PC-9 (cell line): ENCODE measurements at regions not wholly inside any gene's neighbourhood (a gene's known extent, or its start where the extent isn't known, plus 50 kb on each side); places are given as distances from the start of the nearest gene placed in this dataset.

Experiments
- BruUV-seq: library from RNA; stranded (reverse); fragments of 400-500 nt; replicated peaks from 2 replicates; lab custom pipeline; 2021; lab: Mats Ljungman, UMichigan
- CTCF ChIA-PET: fragments of 300-600 bp; sonication (Branson Sonifier 250); formaldehyde crosslinking; loops from one replicate; lab custom pipeline; 2022; ENCODE audit warnings: antibody characterized with exemption; lab: Charles Lee
- POLR2A ChIA-PET: fragments of 300-600 bp; sonication (Branson Sonifier 250); formaldehyde crosslinking; loops from one replicate; lab custom pipeline; 2022; ENCODE audit warnings: antibody characterized with exemption; ENCODE audit not compliant: unreplicated experiment; lab: Charles Lee
- DNase-seq, 2 experiments: peaks; one replicate each; pipeline versions ENCODE4 v3.0.0 to v3.0.0-alpha.2; 2015 to 2022; ENCODE audit warnings: mixed read lengths in 1 of 2
- H2AFZ ChIP-seq: fragments of 200-600 bp; sonication (generic); 2 replicates; pipeline ENCODE4 v1.8.1; 2017; ENCODE audit warnings: antibody characterized with exemption
- H3F3A ChIP-seq: fragments of 200-600 bp; sonication (generic); 2 replicates; pipeline ENCODE4 v1.8.1; 2017; ENCODE audit warnings: antibody characterized with exemption, mild to moderate bottlenecking, low read depth; ENCODE audit not compliant: insufficient read depth
- H3K27ac ChIP-seq: fragments of 200-600 bp; sonication (generic); 2 replicates; pipeline ENCODE4 v1.6.1; 2016; ENCODE audit warnings: mixed run types
- H3K27me3 ChIP-seq: fragments of 200-600 bp; sonication (generic); 2 replicates; pipeline ENCODE4 v1.6.1; 2016; ENCODE audit warnings: low read depth, mixed run types; ENCODE audit not compliant: insufficient read depth
- H3K36me3 ChIP-seq: fragments of 200-600 bp; sonication (generic); 2 replicates; pipeline ENCODE4 v1.6.1; 2016; ENCODE audit warnings: low read depth, mixed run types
- H3K4me1 ChIP-seq: fragments of 200-600 bp; sonication (generic); replicated peaks from 2 replicates; pipeline ENCODE4 v1.6.1; 2016; ENCODE audit warnings: mixed run types; ENCODE audit not compliant: insufficient read depth
- H3K4me2 ChIP-seq: fragments of 200-600 bp; sonication (generic); 2 replicates; pipeline ENCODE4 v1.6.1; 2017; ENCODE audit warnings: mixed run types
- H3K4me3 ChIP-seq: fragments of 200-600 bp; sonication (generic); 2 replicates; pipeline ENCODE4 v1.6.1; 2016; ENCODE audit warnings: mixed run types
- H3K79me2 ChIP-seq: fragments of 200-600 bp; sonication (generic); 2 replicates; pipeline ENCODE4 v1.6.1; 2017; ENCODE audit warnings: low read depth, mixed run types
- H3K9me2 ChIP-seq: fragments of 200-600 bp; sonication (generic); 2 replicates; pipeline ENCODE4 v1.8.1; 2017; ENCODE audit warnings: mild to moderate bottlenecking; ENCODE audit not compliant: insufficient read depth
- H3K9me3 ChIP-seq: fragments of 200-600 bp; sonication (generic); 2 replicates; pipeline ENCODE4 v1.8.1; 2016; ENCODE audit warnings: low read depth; ENCODE audit not compliant: insufficient read depth
- H4K20me1 ChIP-seq: fragments of 200-600 bp; sonication (generic); 2 replicates; pipeline ENCODE4 v1.8.1; 2017; ENCODE audit not compliant: insufficient read depth
- CTCF ChIP-seq: fragments of 200-600 bp; sonication (generic); conservative IDR thresholded peaks from 2 replicates; pipeline ENCODE4 v1.6.1; 2017; ENCODE audit warnings: mixed run types, antibody characterized with exemption, mild to moderate bottlenecking, moderate library complexity
- EZH2 ChIP-seq: fragments of 200-600 bp; sonication (generic); IDR thresholded peaks from 2 replicates; pipeline ENCODE4 v1.8.0; 2017; ENCODE audit warnings: antibody characterized with exemption, low read depth
- intact Hi-C: fragments of 100-400 bp; cut with micrococcal nuclease; formaldehyde crosslinking; loops from one replicate; pipeline ENCODE4 v1.10.0; 2022; ENCODE audit not compliant: unreplicated experiment

- DNase-seq, result peak in 1 of 2 experiments; percentile 32
- Histone ChIP-seq H3K4me2 (no peak overlapping the region), H3K4me3 (no peak overlapping the region), H3K9me2 (no peaks in the 10 kb centered on the region), H3K9me3 (no peaks in the 10 kb centered on the region; the same call in 1 of the 2 replicates), H3K27ac (no peak overlapping the region), H3K4me1 (no peaks in the 10 kb centered on the region), H3K27me3 (no peaks in the 10 kb centered on the region), H3F3A (no peaks in the 10 kb centered on the region), H3K36me3 (no peaks in the 10 kb centered on the region), H4K20me1 (no peaks in the 10 kb centered on the region), H2AFZ (no peak overlapping the region), H3K79me2 (no peaks in the 10 kb centered on the region)
- ChIA-PET POLR2A (no interaction called here), CTCF (no interaction called here)
- no TSS peak for BruUV-seq
- intact Hi-C loops, result no loop called here
- TF ChIP-seq EZH2 (no peak), CTCF (no peak)
These were observed 292.3 kb downstream of the SMARCA2 start for GRCh38 chr9:2307480-2307879.

DNA sequence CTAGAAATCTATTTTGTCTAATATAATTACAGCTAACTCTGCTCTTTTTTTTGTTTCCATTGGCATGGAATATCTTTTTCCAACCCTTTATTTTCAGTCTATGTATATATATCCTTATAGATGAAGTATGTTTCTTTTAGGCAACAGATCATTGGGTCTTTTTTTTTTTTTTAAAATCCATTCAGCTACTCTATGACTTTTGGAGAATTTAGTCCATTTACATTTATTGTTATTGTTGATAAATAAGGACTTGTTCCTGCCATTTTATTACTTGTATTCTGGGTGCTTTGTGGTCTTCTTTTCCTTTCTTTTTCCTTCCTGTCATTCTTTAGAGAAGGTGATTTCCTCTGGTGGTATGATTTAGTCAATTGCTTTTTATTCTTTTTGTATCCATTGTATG is 296.8 kb downstream of the SMARCA2 start:
- no peak overlapping the region for H3K4me2 ChIP-seq
- TF ChIP-seq EZH2, result no peak
- no peaks in the 10 kb centered on the region for H3K36me3 ChIP-seq
- H4K20me1 ChIP-seq, result no peaks in the 10 kb centered on the region
- ChIA-PET CTCF (no interaction called here), POLR2A (no interaction called here)
- intact Hi-C loops, result no loop called here
- no peaks in the 10 kb centered on the region for H3K27me3 ChIP-seq
- no peaks in the 10 kb centered on the region for H3K79me2 ChIP-seq
- H3K9me3 ChIP-seq, result no peaks in the 10 kb centered on the region; the same call in 1 of the 2 replicates
- H3K9me2 ChIP-seq, result no peaks in the 10 kb centered on the region
- H2AFZ ChIP-seq, result no peak overlapping the region
- DNase-seq, result no peak
- no peaks in the 10 kb centered on the region for H3F3A ChIP-seq
- no TSS peak for BruUV-seq
- H3K27ac ChIP-seq, result no peak overlapping the region
- H3K4me1 ChIP-seq, result no peaks in the 10 kb centered on the region
- no peak overlapping the region for H3K4me3 ChIP-seq

GRCh38 chr9:2313512-2313911 is 298.4 kb downstream of the SMARCA2 start:
- CTCF ChIA-PET, result no interaction called here

More at GRCh38 chr9:2313512-2313911, 298.4 kb downstream of the SMARCA2 start:
- no peaks in the 10 kb centered on the region for H3K79me2 ChIP-seq
- no peaks in the 10 kb centered on the region; the same call in 1 of the 2 replicates for H3K9me3 ChIP-seq
- H3K9me2 ChIP-seq, result no peaks in the 10 kb centered on the region
- POLR2A ChIA-PET, result no interaction called here
- no peaks in the 10 kb centered on the region for H3K36me3 ChIP-seq
- no TSS peak for BruUV-seq
- no peak overlapping the region for H3K4me2 ChIP-seq
- H3K27me3 ChIP-seq, result no peaks in the 10 kb centered on the region
- H2AFZ ChIP-seq, result no peak overlapping the region
- no peak for DNase-seq
- H3K4me1 ChIP-seq, result no peaks in the 10 kb centered on the region
- H3K4me3 ChIP-seq, result no peak overlapping the region
- H3K27ac ChIP-seq, result no peak overlapping the region
- no peaks in the 10 kb centered on the region for H3F3A ChIP-seq
- intact Hi-C loops, result no loop called here
- no peaks in the 10 kb centered on the region for H4K20me1 ChIP-seq
- TF ChIP-seq EZH2 (no peak), CTCF (no peak)
